ENCODE measurements at regions not wholly inside any gene's neighbourhood (a gene's known extent, or its start where the extent isn't known, plus 50 kb on each side); places are given as distances from the start of the nearest gene placed in this dataset.

DNA sequence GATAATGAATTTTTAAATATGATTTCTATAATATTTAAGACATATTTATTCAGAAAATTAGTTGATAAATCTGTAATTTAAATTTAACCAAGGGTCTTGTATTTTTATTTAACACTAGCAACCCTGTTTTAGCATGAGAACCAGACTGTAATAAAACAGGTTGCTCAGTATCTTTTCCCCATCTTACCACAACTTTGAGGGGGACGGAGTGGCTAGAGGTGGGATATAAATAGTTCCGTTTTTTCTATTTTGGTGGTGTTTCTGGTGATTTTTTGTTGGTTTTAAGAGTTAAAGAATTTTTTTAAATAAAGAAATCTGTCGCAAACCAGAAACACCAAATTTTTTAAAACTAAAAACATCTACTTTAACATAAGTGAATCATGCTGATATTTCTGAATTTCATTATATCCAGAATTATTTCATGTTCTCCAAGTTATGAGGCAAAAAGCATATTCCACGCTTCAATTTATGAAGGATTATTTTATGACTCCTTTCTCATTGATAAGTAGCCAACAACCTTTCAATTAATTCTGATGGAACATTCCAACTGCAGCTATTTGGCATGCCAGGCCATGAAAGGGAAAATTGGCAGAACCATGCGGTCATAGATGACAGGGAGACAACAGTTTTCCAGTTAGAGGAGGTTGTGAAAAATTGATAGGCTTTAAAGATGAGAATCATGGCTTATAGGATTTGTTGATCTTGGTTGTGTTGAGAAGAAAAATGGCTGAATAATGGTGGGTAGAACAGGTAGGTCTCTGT, 151.9 kb upstream of the CARMIL1 start:
- TF ChIP-seq CTCF (conservative IDR thresholded peaks at IDR 0.05; ENCODE audit: low read length) (no peak), EZH2phosphoT487 (IDR thresholded peaks at IDR 0.05; ENCODE audit: borderline replicate concordance) (no peak)

Measured in Loucy (cell line).